C4-2B (cell line): ENCODE measurements at regions not wholly inside any gene's neighbourhood (a gene's known extent, or its start where the extent isn't known, plus 50 kb on each side); places are given as distances from the start of the nearest gene placed in this dataset.

Source experiments
- H3K27ac ChIP-seq: fragments of 450-650 bp; 2 replicates; pipeline ENCODE4 v1.5.1; 2017
- CTCF ChIP-seq: fragments of 450-650 bp; conservative IDR thresholded peaks from 2 replicates; pipeline ENCODE4 v1.5.1; 2017; ENCODE audit warnings: mild to moderate bottlenecking
- ZFX ChIP-seq: fragments of 450-650 bp; IDR thresholded peaks from 2 replicates; pipeline ENCODE4 v1.6.1; 2017

- H3K27ac ChIP-seq: no peak overlapping the region
- TF ChIP-seq CTCF: no peak
- no peak for TF ChIP-seq ZFX
Measured at GRCh38 chr11:28878025-28878424, 769.8 kb downstream of the METTL15 start.

GRCh38 chr11:28877340-28877739, 769.2 kb downstream of the METTL15 start:
- no peak overlapping the region for H3K27ac ChIP-seq
- TF ChIP-seq CTCF (no peak), ZFX (no peak)

DNA sequence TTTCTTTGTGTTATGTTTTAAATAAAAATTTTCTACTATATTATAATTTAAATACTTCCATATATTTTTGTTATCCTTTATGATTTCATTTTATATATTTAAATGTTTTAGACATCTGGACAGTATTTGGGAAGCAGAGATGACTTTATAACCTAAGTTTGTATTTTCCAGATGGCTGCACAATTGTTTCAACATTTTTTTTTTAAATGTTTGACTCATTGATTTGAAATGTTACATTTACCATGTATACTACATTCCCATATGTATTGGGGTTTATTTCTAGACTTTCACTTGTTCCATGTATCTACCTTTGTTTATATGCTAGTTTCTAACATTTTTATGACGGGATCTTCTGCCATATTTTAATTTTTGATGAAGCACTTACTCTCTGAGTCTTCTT, 766.5 kb downstream of the METTL15 start:
- TF ChIP-seq CTCF (no peak), ZFX (no peak)

DNA sequence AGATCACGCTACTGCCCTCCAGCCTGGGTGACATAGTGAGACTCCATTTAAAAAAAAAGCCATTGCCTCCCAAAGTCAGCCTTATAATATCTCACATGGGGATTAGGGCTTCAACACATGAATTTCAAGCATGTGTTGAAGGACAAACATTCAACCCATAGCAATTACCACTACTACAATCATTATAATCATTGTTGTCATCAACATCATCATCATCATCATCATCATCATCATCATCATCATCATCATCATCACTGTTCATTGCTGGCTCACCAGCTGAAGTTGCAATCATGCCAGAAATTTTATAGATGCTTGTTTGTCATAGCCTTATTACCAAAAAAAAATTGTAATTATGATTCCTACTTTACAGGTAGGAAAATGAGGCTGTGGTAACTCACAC, 762.9 kb downstream of the METTL15 start:
- H3K27ac ChIP-seq: no peak overlapping the region
- TF ChIP-seq ZFX: no peak
- no peak for TF ChIP-seq CTCF

More for the DNA sequence above, 766.5 kb downstream of the METTL15 start:
- H3K27ac ChIP-seq: no peak overlapping the region

DNA sequence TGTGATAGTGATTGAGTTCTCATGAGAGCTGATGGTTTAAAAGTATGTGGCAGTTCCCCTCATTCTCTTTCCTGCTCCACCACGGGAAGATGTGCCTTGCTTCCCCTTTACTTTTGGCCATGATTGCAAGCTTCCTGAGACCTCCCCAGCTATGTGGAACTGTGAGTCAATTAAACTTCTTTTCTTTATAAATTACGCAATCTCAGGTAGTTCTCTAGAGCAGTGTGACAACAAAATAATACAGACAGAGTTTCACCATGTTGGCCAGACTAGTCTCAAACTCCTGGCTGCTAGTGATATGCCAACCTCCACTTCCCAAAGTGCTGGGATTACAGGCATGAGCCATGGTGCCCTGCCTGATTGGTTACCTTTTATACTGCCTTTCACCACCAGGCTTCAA, 755.2 kb downstream of the METTL15 start:
- TF ChIP-seq CTCF: no peak
- no peak for TF ChIP-seq ZFX

GRCh38 chr11:28860893-28861292, 752.7 kb downstream of the METTL15 start:
- no peak for TF ChIP-seq ZFX
- TF ChIP-seq CTCF: no peak
- H3K27ac ChIP-seq: no peak overlapping the region

More for the DNA sequence above, 755.2 kb downstream of the METTL15 start:
- no peak overlapping the region for H3K27ac ChIP-seq

DNA sequence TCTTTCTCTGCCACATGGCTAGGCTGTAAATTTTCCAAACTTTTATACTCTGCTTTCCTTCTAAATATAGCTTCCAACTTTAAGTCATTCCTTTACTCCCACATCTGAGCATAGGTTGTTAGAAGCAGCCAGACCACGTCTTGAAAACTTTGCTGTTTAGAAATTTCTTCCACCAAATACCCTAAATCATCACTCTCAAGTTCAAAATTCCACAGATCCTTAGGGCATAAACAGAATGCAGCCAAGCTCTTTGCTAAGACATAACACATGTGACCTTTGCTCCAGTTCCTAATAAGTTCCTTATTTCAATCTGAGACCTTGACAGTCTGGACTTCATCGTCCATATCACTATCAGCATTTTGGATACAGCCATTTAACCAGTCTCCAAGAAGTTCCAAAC, 749.9 kb downstream of the METTL15 start:
- H3K27ac ChIP-seq: no peak overlapping the region
- TF ChIP-seq ZFX: no peak
- no peak for TF ChIP-seq CTCF
